ENCODE measurements at regions not wholly inside any gene's neighbourhood (a gene's known extent, or its start where the extent isn't known, plus 50 kb on each side); places are given as distances from the start of the nearest gene placed in this dataset.

DNA sequence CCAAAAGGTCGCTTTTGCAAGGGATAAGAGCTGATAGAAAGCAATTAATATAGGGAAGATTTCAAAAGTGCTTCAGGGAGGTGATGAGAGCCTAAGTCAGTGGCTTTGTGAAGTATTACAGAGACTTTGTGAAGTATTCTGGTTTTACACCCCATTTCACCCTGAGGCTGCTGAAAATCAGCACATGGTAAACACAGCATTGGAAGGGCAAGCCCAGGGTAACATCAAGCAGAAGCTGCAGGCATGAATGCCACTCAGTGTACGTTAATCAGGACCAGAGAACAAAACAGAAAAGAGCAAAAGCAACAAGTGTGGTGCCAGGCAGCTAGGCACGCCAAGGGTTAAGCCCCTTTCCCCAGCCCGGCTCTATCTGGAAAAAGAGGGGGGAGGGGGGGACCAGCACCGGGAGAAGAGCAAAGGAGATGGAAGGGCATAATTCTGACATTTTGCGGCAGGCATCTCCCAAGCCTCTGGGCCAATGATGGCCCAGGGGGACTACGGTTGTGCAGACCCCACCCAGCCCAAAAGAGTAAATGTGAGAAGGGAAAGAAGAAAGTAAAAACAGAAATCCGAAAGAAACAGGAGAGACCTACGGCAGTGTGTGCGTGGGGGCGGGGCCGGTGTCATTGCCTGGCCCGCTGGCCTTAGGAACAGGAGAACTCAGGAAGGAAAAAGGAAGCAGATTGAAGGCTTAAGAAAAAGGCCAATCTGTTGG lies 58.9 kb downstream of the DHRS2 start:
- ATAC-seq (no peak), DNase-seq (no peak)
- Mint-ChIP-seq H3K4me3 (no peak overlapping the region), H3K36me3 (ENCODE audit: low read depth) (peaks cover 3% of the 10 kb centered on the region), H3K27ac (no peak overlapping the region), H3K27me3 (peaks cover 28% of the 10 kb centered on the region), H3K4me1 (peaks cover 3% of the 10 kb centered on the region)
- H3K9me3 ChIP-seq (ENCODE audit: control insufficient read depth, low read length, poor library complexity, severe bottlenecking), result no peaks in the 10 kb centered on the region

DNA sequence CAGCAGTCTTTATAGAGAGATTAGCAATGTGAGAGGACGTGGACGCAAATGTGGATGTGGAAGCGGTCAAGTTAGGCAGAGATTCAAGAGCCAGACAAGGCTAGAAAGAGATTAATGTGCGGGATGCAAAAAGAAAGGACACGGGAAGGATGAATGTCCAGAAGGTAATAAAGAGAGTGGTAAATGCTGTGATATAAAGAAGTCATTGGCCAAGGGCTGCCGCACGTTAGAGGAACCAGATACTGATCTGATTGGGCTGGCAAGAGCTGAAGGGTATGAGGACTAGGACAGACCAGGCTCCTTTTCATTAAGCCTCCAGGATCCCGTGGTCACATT lies 59.5 kb downstream of the DHRS2 start:
- Mint-ChIP-seq H3K4me3 (no peak overlapping the region), H3K27ac (no peak overlapping the region), H3K27me3 (peaks cover 34% of the 10 kb centered on the region), H3K36me3 (ENCODE audit: low read depth) (peaks cover 6% of the 10 kb centered on the region), H3K4me1 (peaks cover 3% of the 10 kb centered on the region)
- H3K9me3 ChIP-seq (ENCODE audit: control insufficient read depth, low read length, poor library complexity, severe bottlenecking), result no peaks in the 10 kb centered on the region
- ATAC-seq (no peak), DNase-seq (no peak)

GRCh38 chr14:23696701-23697239 lies 60.6 kb downstream of the DHRS2 start:
- H3K4me3 Mint-ChIP-seq, result no peak overlapping the region
- DNase-seq (no peak), ATAC-seq (no peak)
- no peak overlapping the region for H3K27ac Mint-ChIP-seq
- peaks cover 3% of the 10 kb centered on the region for H3K4me1 Mint-ChIP-seq
- H3K27me3 Mint-ChIP-seq, result peaks cover 43% of the 10 kb centered on the region
- peaks cover 5% of the 10 kb centered on the region for H3K36me3 Mint-ChIP-seq (ENCODE audit: low read depth)
- H3K9me3 ChIP-seq (ENCODE audit: control insufficient read depth, low read length, poor library complexity, severe bottlenecking), result no peaks in the 10 kb centered on the region

DNA sequence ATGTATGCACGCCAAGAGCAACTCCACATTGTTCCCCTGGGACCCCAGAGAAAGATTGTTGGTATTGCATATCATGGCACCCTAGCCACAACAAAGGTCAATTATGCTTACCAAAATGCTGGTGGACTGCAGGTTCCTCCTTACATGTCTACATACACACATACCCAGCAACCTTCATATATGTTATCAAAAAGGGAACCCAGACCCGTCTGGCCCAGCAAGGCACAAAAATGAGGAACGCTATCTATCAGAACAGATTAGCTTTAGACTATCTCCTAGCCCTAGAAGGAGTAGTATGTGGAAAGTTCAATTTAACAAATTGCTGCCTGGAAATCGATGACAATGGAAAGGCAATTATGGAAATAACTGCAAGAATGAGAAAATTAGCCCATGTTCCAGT lies 61.5 kb downstream of the DHRS2 start:
- peaks cover 5% of the 10 kb centered on the region for H3K36me3 Mint-ChIP-seq (ENCODE audit: low read depth)
- no peak for ATAC-seq
- no peak overlapping the region for H3K27ac Mint-ChIP-seq
- no peak for DNase-seq
- no peak overlapping the region for H3K4me3 Mint-ChIP-seq
- H3K9me3 ChIP-seq (ENCODE audit: control insufficient read depth, low read length, poor library complexity, severe bottlenecking), result no peaks in the 10 kb centered on the region
- H3K4me1 Mint-ChIP-seq, result peaks cover 3% of the 10 kb centered on the region
- peaks cover 39% of the 10 kb centered on the region for H3K27me3 Mint-ChIP-seq

- Mint-ChIP-seq H3K36me3 (ENCODE audit: low read depth) (peaks cover 5% of the 10 kb centered on the region), H3K4me1 (no peaks in the 10 kb centered on the region), H3K4me3 (no peak overlapping the region), H3K27ac (no peak overlapping the region), H3K27me3 (peaks cover 38% of the 10 kb centered on the region)
- ATAC-seq (no peak), DNase-seq (no peak)
- no peaks in the 10 kb centered on the region for H3K9me3 ChIP-seq (ENCODE audit: control insufficient read depth, low read length, poor library complexity, severe bottlenecking)
Observed at GRCh38 chr14:23702656-23703426, 66.7 kb downstream of the DHRS2 start.

- no peak overlapping the region for H3K27ac Mint-ChIP-seq
- H3K9me3 ChIP-seq (ENCODE audit: control insufficient read depth, low read length, poor library complexity, severe bottlenecking), result no peaks in the 10 kb centered on the region
- DNase-seq (no peak), ATAC-seq (no peak)
- H3K36me3 Mint-ChIP-seq (ENCODE audit: low read depth), result peaks cover 5% of the 10 kb centered on the region
- H3K4me3 Mint-ChIP-seq, result no peak overlapping the region
- peaks cover 36% of the 10 kb centered on the region for H3K27me3 Mint-ChIP-seq
- H3K4me1 Mint-ChIP-seq, result no peaks in the 10 kb centered on the region
Observed at GRCh38 chr14:23704890-23705289, 68.7 kb downstream of the DHRS2 start.

GRCh38 chr14:23707415-23707814 lies 71.3 kb downstream of the DHRS2 start:
- no peak overlapping the region for H3K4me3 Mint-ChIP-seq
- ATAC-seq, result no peak
- H3K36me3 Mint-ChIP-seq (ENCODE audit: low read depth), result no peaks in the 10 kb centered on the region
- H3K9me3 ChIP-seq (ENCODE audit: control insufficient read depth, low read length, poor library complexity, severe bottlenecking), result no peaks in the 10 kb centered on the region
- H3K4me1 Mint-ChIP-seq, result no peaks in the 10 kb centered on the region
- no peak overlapping the region for H3K27ac Mint-ChIP-seq
- peaks cover 32% of the 10 kb centered on the region for H3K27me3 Mint-ChIP-seq
- no peak for DNase-seq

DNA sequence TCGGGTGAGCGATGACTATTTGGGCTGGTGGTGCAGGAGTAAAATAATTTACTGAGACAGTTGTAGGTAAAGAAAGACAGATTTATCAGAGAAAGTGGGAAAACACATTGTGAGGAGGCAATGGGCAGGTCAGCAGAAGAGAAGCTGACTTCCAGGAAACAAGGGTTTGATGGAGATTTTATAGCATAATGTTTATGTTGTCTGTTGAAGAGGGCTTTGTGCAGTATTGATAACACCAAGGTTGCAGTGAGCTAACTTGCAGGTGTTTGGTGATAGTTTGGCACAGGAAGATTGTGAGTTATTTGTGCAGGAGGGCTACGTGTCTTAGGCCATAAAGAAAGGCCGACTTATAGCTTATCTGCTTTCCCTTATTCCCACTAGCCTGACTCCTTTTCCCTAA lies 72.2 kb downstream of the DHRS2 start:
- Mint-ChIP-seq H3K4me1 (peaks cover 2% of the 10 kb centered on the region), H3K27ac (no peak overlapping the region), H3K27me3 (peaks cover 41% of the 10 kb centered on the region), H3K36me3 (ENCODE audit: low read depth) (no peaks in the 10 kb centered on the region), H3K4me3 (no peak overlapping the region)
- no peak for DNase-seq
- H3K9me3 ChIP-seq (ENCODE audit: control insufficient read depth, low read length, poor library complexity, severe bottlenecking), result no peaks in the 10 kb centered on the region
- ATAC-seq, result no peak

DNA sequence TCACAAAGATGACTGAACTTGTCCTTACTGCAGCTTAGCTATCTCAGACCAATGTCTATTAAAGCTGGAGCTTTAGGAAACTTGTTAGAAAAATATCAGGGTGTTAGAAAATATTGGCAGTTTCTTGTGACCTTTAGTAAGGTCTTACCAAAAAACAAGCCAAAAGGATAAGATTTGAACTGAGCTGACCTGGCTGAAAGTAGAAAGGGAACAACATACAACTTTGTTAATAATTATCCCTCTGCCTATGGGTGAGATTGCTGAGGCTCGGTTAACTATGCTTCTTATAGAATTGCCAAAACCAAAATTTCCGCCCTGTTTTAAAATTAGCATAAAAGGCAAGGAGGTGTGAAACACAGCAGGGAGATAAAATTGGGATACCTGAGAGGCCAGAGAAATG lies 73.8 kb downstream of the DHRS2 start:
- Mint-ChIP-seq H3K4me1 (peaks cover 2% of the 10 kb centered on the region), H3K4me3 (no peak overlapping the region), H3K36me3 (ENCODE audit: low read depth) (no peaks in the 10 kb centered on the region), H3K27ac (no peak overlapping the region), H3K27me3 (peaks cover 44% of the 10 kb centered on the region)
- ATAC-seq, result no peak
- no peaks in the 10 kb centered on the region for H3K9me3 ChIP-seq (ENCODE audit: control insufficient read depth, low read length, poor library complexity, severe bottlenecking)
- DNase-seq, result no peak

DNA sequence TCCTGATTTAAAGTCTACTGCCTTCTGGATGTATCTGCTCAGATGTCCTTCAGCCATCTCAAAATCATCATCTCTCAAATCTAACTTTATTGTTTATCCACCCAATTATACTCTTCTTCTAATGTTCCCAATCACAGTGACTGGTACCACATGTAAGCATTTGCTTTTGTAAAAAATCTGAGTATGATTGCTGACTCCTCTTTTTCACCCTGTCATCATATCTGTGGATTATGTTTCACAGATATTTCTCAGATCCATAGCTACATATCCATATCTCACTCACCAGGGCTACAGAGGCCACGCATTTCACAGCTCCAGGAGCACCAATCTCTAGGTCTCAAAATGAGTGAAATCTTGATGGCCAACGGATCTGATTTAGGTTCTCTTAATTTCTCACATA lies 76.1 kb downstream of the DHRS2 start:
- no peak overlapping the region for H3K4me3 Mint-ChIP-seq
- ATAC-seq, result no peak
- peaks cover 57% of the 10 kb centered on the region for H3K27me3 Mint-ChIP-seq
- H3K27ac Mint-ChIP-seq, result no peak overlapping the region
- DNase-seq, result no peak
- peaks cover 2% of the 10 kb centered on the region for H3K4me1 Mint-ChIP-seq
- H3K9me3 ChIP-seq (ENCODE audit: control insufficient read depth, low read length, poor library complexity, severe bottlenecking), result no peaks in the 10 kb centered on the region
- H3K36me3 Mint-ChIP-seq (ENCODE audit: low read depth), result no peaks in the 10 kb centered on the region

- Mint-ChIP-seq H3K36me3 (ENCODE audit: low read depth) (no peaks in the 10 kb centered on the region), H3K4me3 (no peak overlapping the region), H3K27me3 (peaks cover 24% of the 10 kb centered on the region), H3K4me1 (no peaks in the 10 kb centered on the region), H3K27ac (no peak overlapping the region)
- no peak for DNase-seq
- ATAC-seq, result no peak
- no peaks in the 10 kb centered on the region for H3K9me3 ChIP-seq (ENCODE audit: control insufficient read depth, low read length, poor library complexity, severe bottlenecking)
Observed at GRCh38 chr14:23719225-23719985, 83.2 kb downstream of the DHRS2 start.

- Mint-ChIP-seq H3K27ac (no peak overlapping the region), H3K4me1 (no peaks in the 10 kb centered on the region), H3K4me3 (no peak overlapping the region), H3K36me3 (ENCODE audit: low read depth) (no peaks in the 10 kb centered on the region), H3K27me3 (peaks cover 16% of the 10 kb centered on the region)
- DNase-seq, result no peak
- no peaks in the 10 kb centered on the region for H3K9me3 ChIP-seq (ENCODE audit: control insufficient read depth, low read length, poor library complexity, severe bottlenecking)
- ATAC-seq, result no peak
Observed at GRCh38 chr14:23722675-23723074, 86.5 kb downstream of the DHRS2 start.

GRCh38 chr14:23723911-23724310 lies 87.7 kb downstream of the DHRS2 start:
- DNase-seq, result no peak
- ATAC-seq, result no peak
- Mint-ChIP-seq H3K4me3 (no peak overlapping the region), H3K27me3 (peaks cover 10% of the 10 kb centered on the region), H3K4me1 (no peaks in the 10 kb centered on the region), H3K27ac (no peak overlapping the region), H3K36me3 (ENCODE audit: low read depth) (no peaks in the 10 kb centered on the region)
- no peaks in the 10 kb centered on the region for H3K9me3 ChIP-seq (ENCODE audit: control insufficient read depth, low read length, poor library complexity, severe bottlenecking)

Measured in T-helper 17 cell (primary cell).